SJCRH30 (cell line): ENCODE measurements at regions not wholly inside any gene's neighbourhood (a gene's known extent, or its start where the extent isn't known, plus 50 kb on each side); places are given as distances from the start of the nearest gene placed in this dataset.
"Not testable (repeated sequence)": the region's sequence is repeated elsewhere in the genome, so short reads cannot be mapped to it uniquely, and the experiment has no call there.

Source experiments
- DNase-seq, 2 experiments: peaks; one replicate each; pipeline ENCODE4 v3.0.0-alpha.2; 2015 to 2020
- H3K27ac ChIP-seq: fragments of 250-450 bp; sonication (Bioruptor Pico); 2 replicates; pipeline ENCODE4 v1.5.1; 2020; ENCODE audit warnings: mild to moderate bottlenecking, moderate library complexity
- H3K27me3 ChIP-seq: fragments of 250-450 bp; sonication (Bioruptor Pico); 2 replicates; pipeline ENCODE4 v1.5.1; 2020; ENCODE audit warnings: mild to moderate bottlenecking, moderate library complexity
- H3K36me3 ChIP-seq: fragments of 250-450 bp; sonication (Bioruptor Pico); 2 replicates; pipeline ENCODE4 v1.5.1; 2020; ENCODE audit warnings: mild to moderate bottlenecking, moderate library complexity
- H3K4me1 ChIP-seq: fragments of 250-450 bp; sonication (Bioruptor Pico); 2 replicates; pipeline ENCODE4 v1.5.1; 2020; ENCODE audit warnings: mild to moderate bottlenecking, moderate library complexity
- H3K4me3 ChIP-seq: fragments of 250-450 bp; sonication (Bioruptor Pico); 2 replicates; pipeline ENCODE4 v1.5.1; 2020; ENCODE audit warnings: mild to moderate bottlenecking, moderate library complexity
- H3K9me3 ChIP-seq: fragments of 250-450 bp; sonication (Bioruptor Pico); replicated peaks from 2 replicates; pipeline ENCODE4 v1.5.1; 2020; ENCODE audit warnings: mild to moderate bottlenecking, moderate library complexity

GRCh38 chr3:59519094-59519493 lies 469.3 kb upstream of the CFAP20DC start:
- Histone ChIP-seq H3K9me3 (no peaks in the 10 kb centered on the region), H3K4me3 (no peak overlapping the region), H3K4me1 (no peaks in the 10 kb centered on the region), H3K27me3 (no peaks in the 10 kb centered on the region), H3K36me3 (no peaks in the 10 kb centered on the region), H3K27ac (no peak overlapping the region)
- no peak for DNase-seq

GRCh38 chr3:59518283-59519055 lies 468.6 kb upstream of the CFAP20DC start:
- Histone ChIP-seq H3K4me1 (no peaks in the 10 kb centered on the region), H3K4me3 (no peak overlapping the region), H3K27me3 (no peaks in the 10 kb centered on the region), H3K27ac (no peak overlapping the region), H3K9me3 (no peaks in the 10 kb centered on the region), H3K36me3 (no peaks in the 10 kb centered on the region)
- no peak for DNase-seq

GRCh38 chr3:59517388-59517787 lies 467.6 kb upstream of the CFAP20DC start:
- DNase-seq, result no peak
- H3K27me3 ChIP-seq, result no peaks in the 10 kb centered on the region
- no peaks in the 10 kb centered on the region for H3K9me3 ChIP-seq
- no peak overlapping the region for H3K4me3 ChIP-seq
- no peaks in the 10 kb centered on the region for H3K36me3 ChIP-seq
- H3K4me1 ChIP-seq, result no peaks in the 10 kb centered on the region
- no peak overlapping the region for H3K27ac ChIP-seq

- H3K4me3 ChIP-seq, result no peak overlapping the region
- H3K27ac ChIP-seq, result no peak overlapping the region
- DNase-seq, result no peak
- H3K4me1 ChIP-seq, result no peaks in the 10 kb centered on the region
- no peaks in the 10 kb centered on the region for H3K9me3 ChIP-seq
- H3K27me3 ChIP-seq, result no peaks in the 10 kb centered on the region
- H3K36me3 ChIP-seq, result no peaks in the 10 kb centered on the region
Observed at GRCh38 chr3:59515966-59516365, 466.1 kb upstream of the CFAP20DC start.

GRCh38 chr3:59514865-59515482 lies 465.1 kb upstream of the CFAP20DC start:
- Histone ChIP-seq H3K36me3 (no peaks in the 10 kb centered on the region), H3K4me3 (no peak overlapping the region), H3K27ac (no peak overlapping the region), H3K27me3 (no peaks in the 10 kb centered on the region), H3K9me3 (no peaks in the 10 kb centered on the region), H3K4me1 (no peaks in the 10 kb centered on the region)
- no peak for DNase-seq

- Histone ChIP-seq H3K27me3 (no peaks in the 10 kb centered on the region), H3K9me3 (no peaks in the 10 kb centered on the region), H3K4me1 (no peaks in the 10 kb centered on the region), H3K27ac (no peak overlapping the region), H3K36me3 (no peaks in the 10 kb centered on the region), H3K4me3 (no peak overlapping the region)
- DNase-seq, result no peak
Observed at GRCh38 chr3:59513570-59513969, 463.7 kb upstream of the CFAP20DC start.

GRCh38 chr3:59512066-59512465 lies 462.2 kb upstream of the CFAP20DC start:
- Histone ChIP-seq H3K27me3 (no peaks in the 10 kb centered on the region), H3K4me1 (no peaks in the 10 kb centered on the region), H3K36me3 (no peaks in the 10 kb centered on the region), H3K27ac (no peak overlapping the region), H3K4me3 (no peak overlapping the region), H3K9me3 (no peaks in the 10 kb centered on the region)
- no peak for DNase-seq

GRCh38 chr3:59510576-59510975 lies 460.8 kb upstream of the CFAP20DC start:
- H3K27ac ChIP-seq, result no peak overlapping the region
- H3K36me3 ChIP-seq, result no peaks in the 10 kb centered on the region
- no peak overlapping the region for H3K4me3 ChIP-seq
- no peak for DNase-seq
- H3K27me3 ChIP-seq, result no peaks in the 10 kb centered on the region
- no peaks in the 10 kb centered on the region for H3K9me3 ChIP-seq
- H3K4me1 ChIP-seq, result no peaks in the 10 kb centered on the region

- H3K4me1 ChIP-seq, result no peaks in the 10 kb centered on the region
- no peaks in the 10 kb centered on the region for H3K36me3 ChIP-seq
- H3K27me3 ChIP-seq, result no peaks in the 10 kb centered on the region
- no peaks in the 10 kb centered on the region for H3K9me3 ChIP-seq
- H3K4me3 ChIP-seq, result no peak overlapping the region
- H3K27ac ChIP-seq, result no peak overlapping the region
- DNase-seq, result no peak
Observed at GRCh38 chr3:59508273-59508672, 458.4 kb upstream of the CFAP20DC start.

GRCh38 chr3:59506191-59506590 lies 456.4 kb upstream of the CFAP20DC start:
- H3K27me3 ChIP-seq, result no peaks in the 10 kb centered on the region
- H3K4me3 ChIP-seq, result no peak overlapping the region
- no peaks in the 10 kb centered on the region for H3K36me3 ChIP-seq
- H3K4me1 ChIP-seq, result no peaks in the 10 kb centered on the region
- no peaks in the 10 kb centered on the region for H3K9me3 ChIP-seq
- H3K27ac ChIP-seq, result no peak overlapping the region
- no peak for DNase-seq

GRCh38 chr3:59503441-59503840 lies 453.6 kb upstream of the CFAP20DC start:
- no peaks in the 10 kb centered on the region for H3K9me3 ChIP-seq
- no peak overlapping the region for H3K27ac ChIP-seq
- no peaks in the 10 kb centered on the region for H3K36me3 ChIP-seq
- no peaks in the 10 kb centered on the region for H3K27me3 ChIP-seq
- H3K4me1 ChIP-seq, result no peaks in the 10 kb centered on the region
- no peak for DNase-seq
- H3K4me3 ChIP-seq, result no peak overlapping the region

GRCh38 chr3:59502806-59503205 lies 453.0 kb upstream of the CFAP20DC start:
- H3K4me3 ChIP-seq, result no peak overlapping the region
- no peaks in the 10 kb centered on the region for H3K4me1 ChIP-seq
- H3K36me3 ChIP-seq, result no peaks in the 10 kb centered on the region
- no peaks in the 10 kb centered on the region for H3K9me3 ChIP-seq
- no peak overlapping the region for H3K27ac ChIP-seq
- no peak for DNase-seq
- no peaks in the 10 kb centered on the region for H3K27me3 ChIP-seq

GRCh38 chr3:59499954-59500353 lies 450.1 kb upstream of the CFAP20DC start:
- H3K27ac ChIP-seq, result no peak overlapping the region
- no peaks in the 10 kb centered on the region for H3K27me3 ChIP-seq
- no peaks in the 10 kb centered on the region for H3K4me1 ChIP-seq
- DNase-seq, result no peak
- no peak overlapping the region for H3K4me3 ChIP-seq
- H3K36me3 ChIP-seq, result no peaks in the 10 kb centered on the region
- H3K9me3 ChIP-seq, result no peaks in the 10 kb centered on the region

- Histone ChIP-seq H3K27ac (no peak overlapping the region), H3K36me3 (no peaks in the 10 kb centered on the region), H3K4me1 (no peaks in the 10 kb centered on the region), H3K27me3 (no peaks in the 10 kb centered on the region), H3K9me3 (no peaks in the 10 kb centered on the region), H3K4me3 (no peak overlapping the region)
- no peak for DNase-seq
Observed at GRCh38 chr3:59499000-59499399, 449.2 kb upstream of the CFAP20DC start.

GRCh38 chr3:59496250-59496649 lies 446.4 kb upstream of the CFAP20DC start:
- DNase-seq, result no peak
- no peaks in the 10 kb centered on the region for H3K9me3 ChIP-seq
- H3K4me1 ChIP-seq, result no peaks in the 10 kb centered on the region
- H3K27ac ChIP-seq, result no peak overlapping the region
- H3K4me3 ChIP-seq, result no peak overlapping the region
- H3K36me3 ChIP-seq, result no peaks in the 10 kb centered on the region
- H3K27me3 ChIP-seq, result no peaks in the 10 kb centered on the region

GRCh38 chr3:59494969-59495368 lies 445.1 kb upstream of the CFAP20DC start:
- not testable (repeated sequence) for H3K27me3 ChIP-seq, DNase-seq, H3K27ac ChIP-seq, H3K36me3 ChIP-seq, H3K4me3 ChIP-seq, H3K9me3 ChIP-seq, H3K4me1 ChIP-seq
